Kidney (tissue), 13 donors: ENCODE measurements at regions not wholly inside any gene's neighbourhood (a gene's known extent, or its start where the extent isn't known, plus 50 kb on each side); places are given as distances from the start of the nearest gene placed in this dataset.

ENCODE experiments used
- DNase-seq, 5 donors: peaks; one replicate each; pipeline ENCODE4 v3.0.0-alpha.2; 2013 to 2020
- FAIRE-seq: peaks from 2 replicates; lab custom pipeline; 2012; peaks lifted over from hg19 to GRCh38; lab: Jason Lieb, UNC
- H3K27ac ChIP-seq, 2 donors: one replicate each; pipeline ENCODE4 v1.7.0; 2013; ENCODE audit warnings: low read depth in 2 of 2, low read length in 2 of 2, inconsistent platforms in 1 of 2
- H3K27me3 ChIP-seq: one replicate; pipeline ENCODE4 v1.7.1; 2013; ENCODE audit warnings: low read length, inconsistent platforms; ENCODE audit not compliant: control insufficient read depth, insufficient read depth
- H3K36me3 ChIP-seq, 3 donors: one replicate each; pipeline versions ENCODE4 v1.7.0 to v1.7.1; 2013; ENCODE audit warnings: low read length in 3 of 3, control low read depth in 1 of 3, inconsistent platforms in 1 of 3; ENCODE audit not compliant: insufficient read depth in 3 of 3, control insufficient read depth in 2 of 3
- H3K4me1 ChIP-seq, 3 donors: one replicate each; pipeline versions ENCODE4 v1.7.0 to v1.7.1; 2013; ENCODE audit warnings: low read length in 3 of 3, inconsistent platforms in 1 of 3, low read depth in 1 of 3; ENCODE audit not compliant: control insufficient read depth in 2 of 3, insufficient read depth in 2 of 3
- H3K4me3 ChIP-seq, 3 donors: one replicate each; pipeline versions ENCODE4 v1.7.0 to v1.8.1; 2013; ENCODE audit warnings: low read length in 3 of 3, control low read depth in 1 of 3, inconsistent platforms in 1 of 3
- H3K9ac ChIP-seq, 3 donors: one replicate each; pipeline versions ENCODE4 v1.7.0 to v1.7.1; 2013; ENCODE audit warnings: low read length in 3 of 3, control low read depth in 1 of 3, inconsistent platforms in 1 of 3
- H3K9me3 ChIP-seq, 3 donors: one replicate each; pipeline versions ENCODE4 v1.7.0 to v1.7.1; 2013; ENCODE audit warnings: low read length in 3 of 3, control low read depth in 1 of 3, inconsistent platforms in 1 of 3; ENCODE audit not compliant: control insufficient read depth in 2 of 3, insufficient read depth in 1 of 3
- CTCF ChIP-seq: IDR thresholded peaks from 3 replicates; pipeline ENCODE4 v1.5.1; 2012; ENCODE audit warnings: mild to moderate bottlenecking, moderate library complexity, borderline replicate concordance; ENCODE audit not compliant: insufficient read depth; ENCODE audit errors: extremely low read depth
- intact Hi-C: fragments of 100-400 bp; cut with DNase I; formaldehyde crosslinking; loops from one replicate; pipeline ENCODE4 v1.11.1; 2022
- donor health status: control.
- donor health status: control.
- donor health status: control.
- donor health status: control.
- donor health status: control.
- donor health status: DM: yes; HTN: yes; CAD: no.
- donor health status: Normal renal cell carcinoma (clear cell type).

GRCh38 chr14:32004300-32004699, 72.8 kb upstream of the ARHGAP5 start:
- H3K27me3 ChIP-seq: no peaks in the 10 kb centered on the region
- DNase-seq (no peak), FAIRE-seq (no peak)
- H3K9me3 ChIP-seq: no peaks in the 10 kb centered on the region
- no peak for TF ChIP-seq CTCF
- no peaks in the 10 kb centered on the region for H3K36me3 ChIP-seq
- intact Hi-C loops: no loop called here
- no peak overlapping the region for H3K9ac ChIP-seq
- no peaks in the 10 kb centered on the region for H3K4me1 ChIP-seq
- H3K27ac ChIP-seq: no peak overlapping the region
- H3K4me3 ChIP-seq: no peak overlapping the region

- TF ChIP-seq CTCF: no peak
- FAIRE-seq (no peak), DNase-seq (no peak)
- no peaks in the 10 kb centered on the region for H3K27me3 ChIP-seq
- H3K9ac ChIP-seq: no peak overlapping the region
- H3K4me3 ChIP-seq: no peak overlapping the region
- intact Hi-C loops: no loop called here
- no peaks in the 10 kb centered on the region for H3K36me3 ChIP-seq
- H3K27ac ChIP-seq: peak overlapping the region in 1 of 2 donors; percentile 20
- H3K9me3 ChIP-seq: no peaks in the 10 kb centered on the region
- H3K4me1 ChIP-seq: no peaks in the 10 kb centered on the region
These were observed 71.5 kb upstream of the ARHGAP5 start for GRCh38 chr14:32005628-32006027.

GRCh38 chr14:32006263-32007110, 70.6 kb upstream of the ARHGAP5 start:
- DNase-seq (peak in 4 of 5 donors; percentile 56 to 85 (median 69)), FAIRE-seq (no peak)

More at GRCh38 chr14:32006263-32007110, 70.6 kb upstream of the ARHGAP5 start:
- Histone ChIP-seq H3K36me3 (no peaks in the 10 kb centered on the region), H3K9ac (no peak overlapping the region), H3K9me3 (no peaks in the 10 kb centered on the region), H3K27me3 (no peaks in the 10 kb centered on the region), H3K4me1 (no peaks in the 10 kb centered on the region), H3K27ac (peak overlapping the region; percentile 39 to 69), H3K4me3 (peak overlapping the region in 1 of 3 donors; percentile 30)
- no peak for TF ChIP-seq CTCF
- intact Hi-C loops: no loop called here
